8988T (cell line): ENCODE measurements at regions not wholly inside any gene's neighbourhood (a gene's known extent, or its start where the extent isn't known, plus 50 kb on each side); places are given as distances from the start of the nearest gene placed in this dataset.

Experiments
- DNase-seq: peaks from one replicate; pipeline ENCODE4 v3.0.0; 2011

GRCh38 chr2:224210286-224211180, 171.4 kb upstream of the SERPINE2 start:
- no peak for DNase-seq

GRCh38 chr2:224209555-224210285, 170.6 kb upstream of the SERPINE2 start:
- DNase-seq = no peak

GRCh38 chr2:224208443-224208842, 169.4 kb upstream of the SERPINE2 start:
- DNase-seq = no peak

- DNase-seq = no peak
These were observed 168.9 kb upstream of the SERPINE2 start for GRCh38 chr2:224208007-224208406.

GRCh38 chr2:224206816-224207215, 167.7 kb upstream of the SERPINE2 start:
- DNase-seq = no peak

GRCh38 chr2:224202281-224202865, 163.3 kb upstream of the SERPINE2 start:
- no peak for DNase-seq

GRCh38 chr2:224198436-224198835, 159.3 kb upstream of the SERPINE2 start:
- DNase-seq = no peak

GRCh38 chr2:224196810-224197209, 157.7 kb upstream of the SERPINE2 start:
- DNase-seq = no peak

- DNase-seq = no peak
These were observed 157.0 kb upstream of the SERPINE2 start for GRCh38 chr2:224195925-224196571.

GRCh38 chr2:224194161-224194560, 155.1 kb upstream of the SERPINE2 start:
- DNase-seq = no peak

- DNase-seq = no peak
These were observed 152.4 kb upstream of the SERPINE2 start for GRCh38 chr2:224191465-224191864.

GRCh38 chr2:224190936-224191270, 151.8 kb upstream of the SERPINE2 start:
- DNase-seq = no peak

- no peak for DNase-seq
These were observed 151.3 kb upstream of the SERPINE2 start for GRCh38 chr2:224190234-224190935.

- no peak for DNase-seq
These were observed 148.1 kb upstream of the SERPINE2 start for GRCh38 chr2:224187220-224187619.

- DNase-seq = no peak
These were observed 146.0 kb upstream of the SERPINE2 start for GRCh38 chr2:224185023-224185601.

- DNase-seq = no peak
These were observed 144.0 kb upstream of the SERPINE2 start for GRCh38 chr2:224183086-224183485.

- no peak for DNase-seq
These were observed 143.4 kb upstream of the SERPINE2 start for GRCh38 chr2:224182498-224182897.

GRCh38 chr2:224181534-224182155, 142.6 kb upstream of the SERPINE2 start:
- no peak for DNase-seq

GRCh38 chr2:224180810-224181209, 141.7 kb upstream of the SERPINE2 start:
- DNase-seq = no peak

GRCh38 chr2:224178056-224178455, 139.0 kb upstream of the SERPINE2 start:
- no peak for DNase-seq

GRCh38 chr2:224175538-224175937, 136.5 kb upstream of the SERPINE2 start:
- no peak for DNase-seq

GRCh38 chr2:224174990-224175389, 135.9 kb upstream of the SERPINE2 start:
- DNase-seq = no peak
